GM18505 (cell line): ENCODE measurements at regions not wholly inside any gene's neighbourhood (a gene's known extent, or its start where the extent isn't known, plus 50 kb on each side); places are given as distances from the start of the nearest gene placed in this dataset.

Source experiments
- ATAC-seq: cut with Tn5 transposase; IDR thresholded peaks from one replicate; pipeline ENCODE4 v1.9.1; 2021; ENCODE audit not compliant: unreplicated experiment
- POLR2A ChIP-seq: IDR thresholded peaks from 4 replicates; pipeline ENCODE4 v1.6.1; 2011; ENCODE audit warnings: borderline replicate concordance; ENCODE audit not compliant: insufficient read depth, insufficient read length; ENCODE audit errors: extremely low read depth

DNA sequence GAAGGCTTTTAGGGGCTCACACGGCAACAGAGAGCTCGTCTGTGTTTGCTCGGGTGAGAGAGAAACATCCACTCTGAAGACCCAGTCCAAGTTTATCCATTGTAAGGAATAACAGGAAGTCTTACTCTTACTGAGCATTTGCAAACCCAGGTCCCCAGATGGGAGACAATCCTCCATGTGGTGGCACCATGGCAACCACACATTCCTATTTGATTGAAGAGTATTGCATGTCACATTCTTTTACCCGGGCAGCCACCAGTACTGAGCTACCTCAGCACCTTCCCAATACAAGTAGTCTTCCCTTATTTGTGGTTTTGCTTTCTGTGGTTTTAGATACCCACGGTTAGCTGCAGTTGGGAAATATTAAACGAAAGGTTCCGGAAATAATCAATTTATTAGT is 302.9 kb upstream of the RASGRP1 start:
- TF ChIP-seq POLR2A: no peak
- no peak for ATAC-seq

- ATAC-seq: no peak
- TF ChIP-seq POLR2A: no peak
Observed at GRCh38 chr15:38868326-38869114, 303.9 kb upstream of the RASGRP1 start.

- ATAC-seq: no peak
Observed at GRCh38 chr15:38871638-38872037, 307.0 kb upstream of the RASGRP1 start.

DNA sequence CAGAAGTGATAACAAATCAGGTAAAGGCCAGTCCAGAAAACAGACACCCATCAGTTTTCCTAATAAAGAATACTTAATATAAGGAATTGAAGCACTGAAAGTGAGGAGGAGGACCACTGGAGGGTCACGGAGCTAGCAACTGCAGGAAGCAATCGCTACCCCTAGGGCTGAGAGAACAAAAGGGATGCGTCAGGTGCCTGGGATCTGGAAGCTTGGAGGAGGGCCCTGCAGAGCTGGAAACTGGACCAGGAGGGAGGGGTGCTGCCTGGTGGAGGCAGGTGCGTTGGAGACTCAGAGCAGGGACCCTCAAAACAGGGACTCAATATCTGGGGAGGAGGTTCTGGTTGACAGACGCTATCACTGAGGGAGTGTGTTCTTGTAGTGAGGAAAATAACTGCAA is 308.1 kb upstream of the RASGRP1 start:
- ATAC-seq: no peak
- no peak for TF ChIP-seq POLR2A

More at GRCh38 chr15:38871638-38872037, 307.0 kb upstream of the RASGRP1 start:
- TF ChIP-seq POLR2A: no peak

DNA sequence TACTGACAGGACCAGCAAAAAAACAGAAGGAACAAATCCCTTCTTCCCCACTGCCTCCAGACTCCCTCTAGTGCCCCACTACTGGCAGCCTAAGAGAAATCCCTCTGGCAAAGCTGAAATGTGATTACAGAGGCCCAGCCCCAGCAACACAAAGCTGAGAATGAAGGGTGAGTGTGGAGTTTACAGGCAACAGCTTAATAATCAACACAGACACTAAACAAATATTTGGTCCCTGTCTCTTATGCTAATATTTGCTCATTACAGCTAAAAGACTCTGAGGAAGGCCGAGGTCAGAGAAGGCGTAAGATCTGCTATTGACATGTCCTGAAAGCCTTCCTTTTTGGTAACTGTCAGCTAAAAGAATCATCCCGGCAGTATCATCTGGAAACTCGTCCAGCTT is 308.5 kb upstream of the RASGRP1 start:
- TF ChIP-seq POLR2A: no peak
- no peak for ATAC-seq

GRCh38 chr15:38874464-38874863 is 309.9 kb upstream of the RASGRP1 start:
- ATAC-seq: no peak
- TF ChIP-seq POLR2A: no peak

- no peak for ATAC-seq
- no peak for TF ChIP-seq POLR2A
Observed at GRCh38 chr15:38876211-38876610, 311.6 kb upstream of the RASGRP1 start.

DNA sequence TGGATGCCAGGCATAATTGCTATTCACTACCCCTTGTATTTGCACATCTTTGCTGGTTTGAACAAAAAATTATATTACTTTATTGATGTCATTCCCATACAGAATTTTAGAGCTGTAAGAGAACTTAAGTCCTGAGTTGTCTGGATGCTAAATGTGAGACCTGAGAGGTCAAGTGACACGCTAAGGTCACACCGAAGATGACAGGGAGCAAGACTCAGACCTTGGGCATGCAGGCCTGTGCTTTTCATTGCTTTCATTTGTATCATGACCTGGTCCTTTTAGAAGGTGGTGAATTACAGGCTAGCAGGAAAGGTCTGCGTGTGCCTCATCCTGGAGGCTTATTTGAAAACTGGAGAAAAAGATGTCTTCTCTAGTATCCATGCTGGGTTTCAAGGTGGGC is 312.0 kb upstream of the RASGRP1 start:
- ATAC-seq: no peak
- TF ChIP-seq POLR2A: no peak

DNA sequence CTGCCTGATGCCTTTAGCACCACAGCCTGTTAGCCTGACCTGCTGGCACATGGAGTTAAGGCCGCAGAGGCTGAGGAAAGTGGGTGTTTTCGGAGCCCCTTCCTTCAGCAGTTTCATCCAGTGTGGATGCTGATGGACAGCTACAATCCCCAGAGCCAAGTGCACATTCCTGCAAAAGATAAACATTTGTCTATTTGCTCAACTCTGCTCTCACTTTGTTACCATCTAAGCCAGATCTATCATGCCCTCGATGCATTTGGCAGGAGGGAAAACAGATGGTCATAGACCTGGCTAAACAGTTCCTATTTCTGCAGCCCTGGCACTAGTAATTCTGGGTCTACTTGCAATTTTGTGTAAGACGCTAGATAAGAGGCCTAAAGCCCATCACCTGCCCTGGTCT is 312.9 kb upstream of the RASGRP1 start:
- no peak for ATAC-seq
- no peak for TF ChIP-seq POLR2A

- ATAC-seq: no peak
- no peak for TF ChIP-seq POLR2A
Observed at GRCh38 chr15:38878026-38878425, 313.4 kb upstream of the RASGRP1 start.

DNA sequence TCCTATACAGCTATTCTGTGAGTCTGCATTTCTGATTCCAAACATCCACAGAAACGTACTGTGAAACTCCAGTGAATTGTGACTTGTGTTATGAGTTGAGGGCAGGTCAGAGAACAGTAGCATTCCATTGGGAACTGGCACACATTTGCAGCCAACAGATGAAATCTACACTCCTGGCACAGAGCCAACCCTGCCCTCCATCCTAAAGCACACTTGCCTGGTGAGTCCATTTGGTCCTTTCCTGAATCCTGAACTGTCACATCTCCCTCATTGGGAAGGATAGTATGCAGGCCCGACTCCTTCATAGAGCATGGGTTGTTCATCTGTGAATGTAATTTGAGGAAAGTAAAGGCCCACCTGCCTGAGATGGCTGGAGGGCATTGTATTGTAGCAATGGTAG is 314.3 kb upstream of the RASGRP1 start:
- ATAC-seq: no peak
- TF ChIP-seq POLR2A: no peak

DNA sequence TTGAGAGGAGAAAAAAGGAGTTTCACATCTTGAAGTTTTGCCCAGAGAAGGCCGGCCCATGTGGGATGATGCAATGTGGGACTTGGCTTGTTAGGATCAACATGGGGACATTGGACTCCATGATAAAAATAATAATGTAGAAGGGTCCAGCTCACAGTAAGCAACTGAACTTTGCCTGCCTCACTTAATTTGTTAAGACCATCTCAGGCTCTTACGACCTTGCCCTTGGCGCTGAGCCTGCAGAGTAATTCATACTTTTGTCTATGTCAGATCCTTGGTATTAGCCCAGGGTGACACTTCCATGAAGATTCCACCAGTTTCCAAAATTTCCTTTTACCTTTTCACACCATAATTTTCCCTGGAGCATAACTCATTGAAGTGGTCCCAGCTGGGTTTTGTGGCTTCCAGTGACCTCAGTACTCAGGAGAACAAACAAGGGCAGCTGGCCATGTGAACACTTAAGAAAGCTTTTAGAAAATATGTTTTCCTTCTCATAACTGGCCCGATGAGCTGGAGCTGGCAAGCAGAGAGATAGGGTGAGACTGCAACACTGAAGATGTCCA is 315.4 kb upstream of the RASGRP1 start:
- ATAC-seq: no peak
- TF ChIP-seq POLR2A: no peak

DNA sequence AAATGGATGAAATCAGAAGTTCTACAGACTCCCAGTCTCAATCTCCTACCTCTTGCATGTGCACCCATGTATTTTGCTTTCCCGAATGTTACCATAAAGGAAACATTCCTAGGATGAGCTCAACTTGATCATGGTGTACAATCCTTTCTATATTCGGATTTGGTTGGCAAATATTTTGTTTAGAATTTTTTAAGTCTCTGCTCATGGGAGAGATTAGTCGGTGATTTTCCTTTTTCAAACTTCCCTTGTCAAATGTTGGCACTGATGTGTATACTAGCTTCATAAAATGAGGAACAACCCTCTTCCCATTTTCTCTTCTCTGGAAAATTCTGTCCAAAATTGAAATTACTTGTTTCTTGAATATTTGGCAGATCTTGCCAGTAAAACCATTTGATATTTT is 317.6 kb upstream of the RASGRP1 start:
- TF ChIP-seq POLR2A: no peak
- ATAC-seq: no peak

DNA sequence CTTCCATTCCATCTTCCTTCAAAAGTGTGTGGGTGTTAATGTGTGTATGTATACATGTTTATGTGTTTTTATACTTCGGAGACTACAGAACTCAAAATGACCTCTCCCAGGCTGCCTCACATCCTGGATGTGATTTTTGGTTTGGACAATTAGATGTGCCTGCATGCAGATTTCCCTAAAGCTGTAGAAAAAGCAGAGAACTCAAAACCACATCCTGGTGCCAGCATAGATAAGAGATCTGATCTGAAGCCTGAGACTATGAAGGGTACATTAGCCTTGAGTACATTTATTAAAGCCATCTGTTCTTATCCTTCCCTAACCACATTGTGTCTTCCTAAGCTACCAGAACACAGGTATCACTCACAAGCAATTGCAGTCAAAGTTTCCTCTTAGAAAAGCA is 319.4 kb upstream of the RASGRP1 start:
- ATAC-seq: no peak
- TF ChIP-seq POLR2A: no peak
